ENCODE measurements at regions not wholly inside any gene's neighbourhood (a gene's known extent, or its start where the extent isn't known, plus 50 kb on each side); places are given as distances from the start of the nearest gene placed in this dataset.

- no peak for TF ChIP-seq POLR2AphosphoS5 (IDR thresholded peaks at IDR 0.05)
- no peak for TF ChIP-seq CTCF (IDR thresholded peaks at IDR 0.05)
- TF ChIP-seq EP300 (IDR thresholded peaks at IDR 0.05) = no peak
- TF ChIP-seq POLR2A (IDR thresholded peaks at IDR 0.05) = no peak
- H3K27ac ChIP-seq = no peak overlapping the region
- H3K4me1 ChIP-seq = no peaks in the 10 kb centered on the region
- 83 to 92% methylated on average over 2 to 3 of the region's 3 CpGs for WGBS, 2 donors (ENCODE audit: low coverage in 1 of 2)
- H3K27me3 ChIP-seq = peaks cover 13% of the 10 kb centered on the region
- H3K4me3 ChIP-seq = no peak overlapping the region
- no peaks in the 10 kb centered on the region for H3K36me3 ChIP-seq
- no peak for ATAC-seq
- H3K9me3 ChIP-seq = no peaks in the 10 kb centered on the region
Observed at GRCh38 chr1:208842451-208842850, 598.3 kb upstream of the PLXNA2 start.

GRCh38 chr1:208844158-208844557, 600.0 kb upstream of the PLXNA2 start:
- no peaks in the 10 kb centered on the region for H3K4me1 ChIP-seq
- ATAC-seq = no peak
- no peak for TF ChIP-seq POLR2A (IDR thresholded peaks at IDR 0.05)
- TF ChIP-seq POLR2AphosphoS5 (IDR thresholded peaks at IDR 0.05) = no peak
- TF ChIP-seq EP300 (IDR thresholded peaks at IDR 0.05) = no peak
- TF ChIP-seq CTCF (IDR thresholded peaks at IDR 0.05) = no peak
- no peaks in the 10 kb centered on the region for H3K9me3 ChIP-seq
- no peaks in the 10 kb centered on the region for H3K36me3 ChIP-seq
- H3K4me3 ChIP-seq = no peak overlapping the region
- WGBS, 2 donors (ENCODE audit: low coverage in 1 of 2) = 100% methylated on average over 2 of the region's 3 CpGs
- peaks cover 13% of the 10 kb centered on the region for H3K27me3 ChIP-seq
- H3K27ac ChIP-seq = no peak overlapping the region

DNA sequence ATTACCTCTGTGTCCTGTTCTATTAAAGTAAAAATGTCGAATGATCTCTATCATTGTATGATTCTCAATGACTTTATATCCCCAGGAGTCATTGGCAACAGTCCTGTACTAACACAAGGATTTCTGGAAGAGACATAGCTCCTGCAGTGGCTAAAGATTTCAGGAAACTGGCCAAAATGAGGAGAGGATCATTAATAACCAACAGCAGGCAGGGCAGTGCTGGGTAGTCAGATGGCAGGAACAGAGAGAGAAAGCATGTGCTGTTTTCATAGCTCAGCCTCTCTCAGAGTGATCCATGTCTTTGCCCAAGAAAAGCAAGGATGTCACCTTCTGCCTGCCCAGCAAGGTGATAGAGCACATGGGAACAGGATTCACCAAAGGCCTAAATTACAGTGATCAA, 604.7 kb upstream of the PLXNA2 start:
- WGBS, 2 donors (ENCODE audit: low coverage in 1 of 2) = 63 to 78% methylated on average over 1 of the region's 1 CpG
- Histone ChIP-seq H3K36me3 (no peaks in the 10 kb centered on the region), H3K27me3 (no peaks in the 10 kb centered on the region), H3K27ac (no peak overlapping the region), H3K4me3 (no peak overlapping the region), H3K9me3 (no peaks in the 10 kb centered on the region), H3K4me1 (no peaks in the 10 kb centered on the region)
- no peak for ATAC-seq
- no peak for TF ChIP-seq POLR2A (IDR thresholded peaks at IDR 0.05)
- TF ChIP-seq CTCF (IDR thresholded peaks at IDR 0.05) = no peak
- no peak for TF ChIP-seq POLR2AphosphoS5 (IDR thresholded peaks at IDR 0.05)
- TF ChIP-seq EP300 (IDR thresholded peaks at IDR 0.05) = no peak

GRCh38 chr1:208850442-208850841, 606.3 kb upstream of the PLXNA2 start:
- no peaks in the 10 kb centered on the region for H3K27me3 ChIP-seq
- no peaks in the 10 kb centered on the region for H3K36me3 ChIP-seq
- no peak overlapping the region for H3K4me3 ChIP-seq
- ATAC-seq = no peak
- H3K4me1 ChIP-seq = no peaks in the 10 kb centered on the region
- WGBS, 2 donors (ENCODE audit: low coverage in 1 of 2) = no CpG with 5 or more reads among the region's 5 CpGs
- no peak for TF ChIP-seq POLR2AphosphoS5 (IDR thresholded peaks at IDR 0.05)
- no peak for TF ChIP-seq CTCF (IDR thresholded peaks at IDR 0.05)
- no peak for TF ChIP-seq EP300 (IDR thresholded peaks at IDR 0.05)
- TF ChIP-seq POLR2A (IDR thresholded peaks at IDR 0.05) = no peak
- H3K27ac ChIP-seq = no peak overlapping the region
- H3K9me3 ChIP-seq = no peaks in the 10 kb centered on the region

- TF ChIP-seq POLR2AphosphoS5 (IDR thresholded peaks at IDR 0.05) (no peak), POLR2A (IDR thresholded peaks at IDR 0.05) (no peak), CTCF (IDR thresholded peaks at IDR 0.05) (no peak), EP300 (IDR thresholded peaks at IDR 0.05) (no peak)
- no peak for ATAC-seq
- Histone ChIP-seq H3K4me3 (no peak overlapping the region), H3K27me3 (no peaks in the 10 kb centered on the region), H3K36me3 (no peaks in the 10 kb centered on the region), H3K27ac (no peak overlapping the region), H3K9me3 (no peaks in the 10 kb centered on the region), H3K4me1 (no peaks in the 10 kb centered on the region)
- WGBS, 2 donors (ENCODE audit: low coverage in 1 of 2) = 71 to 100% methylated on average over 1 of the region's 2 CpGs
Observed at GRCh38 chr1:208851366-208851765, 607.2 kb upstream of the PLXNA2 start.
